Liver (tissue), 3 donors: ENCODE measurements at regions not wholly inside any gene's neighbourhood (a gene's known extent, or its start where the extent isn't known, plus 50 kb on each side); places are given as distances from the start of the nearest gene placed in this dataset.

Experiments
- ATF3 ChIP-seq: IDR thresholded peaks from 2 replicates; pipeline ENCODE4 v1.6.1; 2016; ENCODE audit warnings: antibody characterized with exemption
- CTCF ChIP-seq: fragments of 150-350 bp; IDR thresholded peaks from 2 replicates; pipeline ENCODE4 v1.5.1; 2017; ENCODE audit warnings: improper control_type of control experiment, low read depth, low read length; ENCODE audit not compliant: missing input control
- EGR1 ChIP-seq, 2 donors: IDR thresholded peaks; 2 replicates each; pipeline ENCODE4 v1.6.1; 2016 to 2018; ENCODE audit warnings: antibody characterized with exemption in 2 of 2, low read depth in 2 of 2
- FOXA1 ChIP-seq: IDR thresholded peaks from 2 replicates; pipeline ENCODE4 v1.6.1; 2016; ENCODE audit warnings: antibody characterized with exemption
- GABPA ChIP-seq, 2 donors: IDR thresholded peaks in 1 of 2; conservative IDR thresholded peaks in 1 of 2; 2 replicates each; pipeline ENCODE4 v1.6.1; 2016; ENCODE audit warnings: antibody characterized with exemption in 2 of 2, mild to moderate bottlenecking in 1 of 2, moderate library complexity in 1 of 2
- JUND ChIP-seq, 2 donors: IDR thresholded peaks; 2 replicates each; pipeline ENCODE4 v1.6.1; 2016; ENCODE audit warnings: antibody characterized with exemption in 2 of 2
- MAX ChIP-seq: IDR thresholded peaks from 2 replicates; pipeline ENCODE4 v1.6.1; 2016; ENCODE audit warnings: antibody characterized with exemption
- RAD21 ChIP-seq, 2 donors: IDR thresholded peaks; 2 replicates each; pipeline ENCODE4 v1.6.1; 2016; ENCODE audit warnings: antibody characterized with exemption in 2 of 2, mild to moderate bottlenecking in 2 of 2
- REST ChIP-seq: IDR thresholded peaks from 2 replicates; pipeline ENCODE4 v1.6.1; 2016; ENCODE audit warnings: antibody characterized with exemption, mild to moderate bottlenecking
- RXRA ChIP-seq, 2 donors: IDR thresholded peaks; 2 replicates each; pipeline ENCODE4 v1.6.1; 2017 to 2018; ENCODE audit warnings: antibody characterized with exemption in 2 of 2, mild to moderate bottlenecking in 1 of 2
- TAF1 ChIP-seq: conservative IDR thresholded peaks from 2 replicates; pipeline ENCODE4 v1.6.1; 2016; ENCODE audit warnings: antibody characterized with exemption, mild to moderate bottlenecking
- YY1 ChIP-seq: IDR thresholded peaks from 2 replicates; pipeline ENCODE4 v1.6.1; 2016; ENCODE audit warnings: antibody characterized with exemption, mild to moderate bottlenecking
- ZBTB33 ChIP-seq: IDR thresholded peaks from 2 replicates; pipeline ENCODE4 v1.6.1; 2016; ENCODE audit warnings: antibody characterized with exemption
- donor health status: healthy.
- donor health status: healthy.

GRCh38 chr2:181792906-181793305, 98.6 kb upstream of the ITPRID2 start:
- no peak for TF ChIP-seq YY1
- TF ChIP-seq CTCF: no peak
- TF ChIP-seq RXRA (IDR thresholded peaks at IDR 0.05): no peak
- no peak for TF ChIP-seq ATF3
- no peak for TF ChIP-seq ZBTB33
- TF ChIP-seq REST: no peak
- no peak for TF ChIP-seq TAF1
- TF ChIP-seq MAX: no peak
- TF ChIP-seq EGR1 (IDR thresholded peaks at IDR 0.05; ENCODE audit: low read depth in 2 of 2): no peak
- TF ChIP-seq RAD21 (IDR thresholded peaks at IDR 0.05): no peak
- TF ChIP-seq GABPA (IDR thresholded peaks at IDR 0.05 in 1 of 2, conservative IDR thresholded peaks at IDR 0.05 in 1 of 2): no peak
- TF ChIP-seq JUND (IDR thresholded peaks at IDR 0.05): no peak
- TF ChIP-seq FOXA1: no peak
